ENCODE measurements at regions not wholly inside any gene's neighbourhood (a gene's known extent, or its start where the extent isn't known, plus 50 kb on each side); places are given as distances from the start of the nearest gene placed in this dataset.

DNA sequence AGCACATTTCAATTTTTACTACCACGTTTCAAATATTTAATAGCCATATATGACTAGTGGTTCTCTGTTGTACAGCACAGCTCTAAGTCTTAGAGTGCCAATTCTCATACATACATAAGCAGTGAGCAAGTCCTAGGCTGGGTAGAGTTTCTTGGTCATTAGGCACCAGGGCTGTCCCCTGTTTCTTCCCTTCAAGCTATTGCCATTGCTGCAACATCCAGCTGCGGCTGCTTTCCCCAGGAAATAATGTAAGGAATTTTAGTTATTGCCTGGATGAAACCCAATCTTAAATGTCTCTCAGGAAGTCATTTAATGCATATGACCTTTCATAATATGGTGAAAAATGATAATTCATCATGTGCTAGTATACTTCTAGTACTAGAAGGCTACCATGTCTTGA, 74.1 kb upstream of the PPP3CA start:
- TF ChIP-seq, protein P1, sequence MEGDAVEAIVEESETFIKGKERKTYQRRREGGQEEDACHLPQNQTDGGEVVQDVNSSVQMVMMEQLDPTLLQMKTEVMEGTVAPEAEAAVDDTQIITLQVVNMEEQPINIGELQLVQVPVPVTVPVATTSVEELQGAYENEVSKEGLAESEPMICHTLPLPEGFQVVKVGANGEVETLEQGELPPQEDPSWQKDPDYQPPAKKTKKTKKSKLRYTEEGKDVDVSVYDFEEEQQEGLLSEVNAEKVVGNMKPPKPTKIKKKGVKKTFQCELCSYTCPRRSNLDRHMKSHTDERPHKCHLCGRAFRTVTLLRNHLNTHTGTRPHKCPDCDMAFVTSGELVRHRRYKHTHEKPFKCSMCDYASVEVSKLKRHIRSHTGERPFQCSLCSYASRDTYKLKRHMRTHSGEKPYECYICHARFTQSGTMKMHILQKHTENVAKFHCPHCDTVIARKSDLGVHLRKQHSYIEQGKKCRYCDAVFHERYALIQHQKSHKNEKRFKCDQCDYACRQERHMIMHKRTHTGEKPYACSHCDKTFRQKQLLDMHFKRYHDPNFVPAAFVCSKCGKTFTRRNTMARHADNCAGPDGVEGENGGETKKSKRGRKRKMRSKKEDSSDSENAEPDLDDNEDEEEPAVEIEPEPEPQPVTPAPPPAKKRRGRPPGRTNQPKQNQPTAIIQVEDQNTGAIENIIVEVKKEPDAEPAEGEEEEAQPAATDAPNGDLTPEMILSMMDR (IDR thresholded peaks at IDR 0.05): no peak
- TF ChIP-seq POLR2A (IDR thresholded peaks at IDR 0.05): no peak
